ENCODE measurements at regions not wholly inside any gene's neighbourhood (a gene's known extent, or its start where the extent isn't known, plus 50 kb on each side); places are given as distances from the start of the nearest gene placed in this dataset.

- ChIA-PET POLR2A (no interaction called here), CTCF (interaction anchor here (0.6 to 0.7 kb wide), 2 partner anchors 41 to 50 kb away, joined by 4 to 7 read pairs; no protein-coding TSS in a partner anchor)
- no peak for DNase-seq (ENCODE audit: extremely low spot score)
- no peak for TF ChIP-seq FOXM1 (IDR thresholded peaks at IDR 0.05; ENCODE audit: borderline replicate concordance)
- peak; percentile 33; the same call in 1 of the 2 replicates for TF ChIP-seq SP1 (IDR thresholded peaks at IDR 0.05)
These were observed 61.4 kb downstream of the TM2D3 start for GRCh38 chr15:101590785-101591184.

- DNase-seq (ENCODE audit: extremely low spot score) = no peak
- peak; percentile 52 for TF ChIP-seq ZNF384 (IDR thresholded peaks at IDR 0.05)
- TF ChIP-seq TARDBP (IDR thresholded peaks at IDR 0.05) = 0 out of 2 replicates have a peak, but pooled peaks have one; percentile 22
- TF ChIP-seq SUZ12 (IDR thresholded peaks at IDR 0.05) = no peak
- TF ChIP-seq HDGF (IDR thresholded peaks at IDR 0.05; ENCODE audit: borderline replicate concordance) = no peak
- no peak for TF ChIP-seq FOXA1 (IDR thresholded peaks at IDR 0.05)
- POLR2A ChIA-PET = no interaction called here
- CTCF ChIA-PET = no interaction called here
These were observed 68.9 kb downstream of the TM2D3 start for GRCh38 chr15:101583284-101583683.

GRCh38 chr15:101580431-101580830, 71.8 kb downstream of the TM2D3 start:
- TF ChIP-seq LEF1 (IDR thresholded peaks at IDR 0.05; ENCODE audit: borderline replicate concordance) = no peak
- TF ChIP-seq FOXA1 (IDR thresholded peaks at IDR 0.05) = no peak
- TF ChIP-seq L3MBTL2 (conservative IDR thresholded peaks at IDR 0.05) = no peak
- no peak for TF ChIP-seq NFRKB (IDR thresholded peaks at IDR 0.05)
- no peak for TF ChIP-seq ZNF384 (IDR thresholded peaks at IDR 0.05)
- CTCF ChIA-PET = interaction anchor here (1.1 kb wide), 1 partner anchor 19 kb away, joined by 3 read pairs; no protein-coding TSS in a partner anchor
- POLR2A ChIA-PET = no interaction called here
- DNase-seq (ENCODE audit: extremely low spot score) = no peak

GRCh38 chr15:101579631-101580163, 72.5 kb downstream of the TM2D3 start:
- CTCF ChIA-PET = interaction anchor here (1.1 to 2.1 kb wide), 2 partner anchors 20 to 78 kb away, joined by 3 to 5 read pairs; no protein-coding TSS in a partner anchor
- POLR2A ChIA-PET = interaction anchor here (0.8 kb wide), 1 partner anchor 13 kb away, joined by 3 read pairs; no protein-coding TSS in a partner anchor
- no peak for TF ChIP-seq FOXM1 (IDR thresholded peaks at IDR 0.05; ENCODE audit: borderline replicate concordance)
- no peak for TF ChIP-seq ARNT (IDR thresholded peaks at IDR 0.05)
- no peak for TF ChIP-seq SP1 (IDR thresholded peaks at IDR 0.05)
- no peak for TF ChIP-seq ELF4 (IDR thresholded peaks at IDR 0.05)
- TF ChIP-seq ZNF384 (IDR thresholded peaks at IDR 0.05) = no peak
- TF ChIP-seq TARDBP (IDR thresholded peaks at IDR 0.05) = no peak
- no peak for TF ChIP-seq PKNOX1 (IDR thresholded peaks at IDR 0.05)
- no peak for TF ChIP-seq HDGF (IDR thresholded peaks at IDR 0.05; ENCODE audit: borderline replicate concordance)
- no peak for TF ChIP-seq FOXA1 (IDR thresholded peaks at IDR 0.05)
- TF ChIP-seq LEF1 (IDR thresholded peaks at IDR 0.05; ENCODE audit: borderline replicate concordance) = no peak
- no peak for TF ChIP-seq L3MBTL2 (conservative IDR thresholded peaks at IDR 0.05)
- no peak for TF ChIP-seq SUZ12 (IDR thresholded peaks at IDR 0.05)
- no peak for TF ChIP-seq CTBP1 (IDR thresholded peaks at IDR 0.05; ENCODE audit: borderline replicate concordance)
- TF ChIP-seq BHLHE40 (IDR thresholded peaks at IDR 0.05; ENCODE audit: borderline replicate concordance) = no peak
- no peak for TF ChIP-seq NFRKB (IDR thresholded peaks at IDR 0.05)
- no peak for TF ChIP-seq FOXK2 (IDR thresholded peaks at IDR 0.05)
- DNase-seq (ENCODE audit: extremely low spot score) = no peak

GRCh38 chr15:101578443-101578894, 73.7 kb downstream of the TM2D3 start:
- DNase-seq (ENCODE audit: extremely low spot score) = peak; percentile 98
- CTCF ChIA-PET = interaction anchor here (0.6 to 2.1 kb wide), 5 partner anchors 10 to 231 kb away, joined by 3 to 5 read pairs (median 3); no protein-coding TSS in a partner anchor
- POLR2A ChIA-PET = no interaction called here
- TF ChIP-seq HDGF (IDR thresholded peaks at IDR 0.05; ENCODE audit: borderline replicate concordance) (no peak), ARNT (IDR thresholded peaks at IDR 0.05) (no peak), LEF1 (IDR thresholded peaks at IDR 0.05; ENCODE audit: borderline replicate concordance) (no peak), FOXA1 (IDR thresholded peaks at IDR 0.05) (no peak), NFRKB (IDR thresholded peaks at IDR 0.05) (no peak), FOXK2 (IDR thresholded peaks at IDR 0.05) (no peak), FOXM1 (IDR thresholded peaks at IDR 0.05; ENCODE audit: borderline replicate concordance) (no peak), L3MBTL2 (conservative IDR thresholded peaks at IDR 0.05) (no peak), SUZ12 (IDR thresholded peaks at IDR 0.05) (no peak), SP1 (IDR thresholded peaks at IDR 0.05) (no peak), TARDBP (IDR thresholded peaks at IDR 0.05) (no peak), PKNOX1 (IDR thresholded peaks at IDR 0.05) (no peak), BHLHE40 (IDR thresholded peaks at IDR 0.05; ENCODE audit: borderline replicate concordance) (no peak)

GRCh38 chr15:101573951-101574350, 78.2 kb downstream of the TM2D3 start:
- POLR2A ChIA-PET = no interaction called here
- TF ChIP-seq LEF1 (IDR thresholded peaks at IDR 0.05; ENCODE audit: borderline replicate concordance) (no peak), TARDBP (IDR thresholded peaks at IDR 0.05) (no peak), SUZ12 (IDR thresholded peaks at IDR 0.05) (no peak), FOXA1 (IDR thresholded peaks at IDR 0.05) (no peak), HDGF (IDR thresholded peaks at IDR 0.05; ENCODE audit: borderline replicate concordance) (no peak), PKNOX1 (IDR thresholded peaks at IDR 0.05) (no peak), FOXK2 (IDR thresholded peaks at IDR 0.05) (no peak)
- no peak for DNase-seq (ENCODE audit: extremely low spot score)
- CTCF ChIA-PET = no interaction called here

GRCh38 chr15:101570241-101570640, 80.7 kb upstream of the PCSK6 start:
- DNase-seq (ENCODE audit: extremely low spot score) = no peak
- no peak for TF ChIP-seq L3MBTL2 (conservative IDR thresholded peaks at IDR 0.05)
- TF ChIP-seq LEF1 (IDR thresholded peaks at IDR 0.05; ENCODE audit: borderline replicate concordance) = no peak
- no peak for TF ChIP-seq SP1 (IDR thresholded peaks at IDR 0.05)
- TF ChIP-seq NFRKB (IDR thresholded peaks at IDR 0.05) = no peak
- TF ChIP-seq ARNT (IDR thresholded peaks at IDR 0.05) = no peak
- TF ChIP-seq FOXA1 (IDR thresholded peaks at IDR 0.05) = no peak
- no peak for TF ChIP-seq CTBP1 (IDR thresholded peaks at IDR 0.05; ENCODE audit: borderline replicate concordance)
- no peak for TF ChIP-seq ZNF384 (IDR thresholded peaks at IDR 0.05)
- no peak for TF ChIP-seq BHLHE40 (IDR thresholded peaks at IDR 0.05; ENCODE audit: borderline replicate concordance)
- no peak for TF ChIP-seq ELF4 (IDR thresholded peaks at IDR 0.05)
- ChIA-PET POLR2A (no interaction called here), CTCF (no interaction called here)
